ENCODE measurements at regions not wholly inside any gene's neighbourhood (a gene's known extent, or its start where the extent isn't known, plus 50 kb on each side); places are given as distances from the start of the nearest gene placed in this dataset.

DNA sequence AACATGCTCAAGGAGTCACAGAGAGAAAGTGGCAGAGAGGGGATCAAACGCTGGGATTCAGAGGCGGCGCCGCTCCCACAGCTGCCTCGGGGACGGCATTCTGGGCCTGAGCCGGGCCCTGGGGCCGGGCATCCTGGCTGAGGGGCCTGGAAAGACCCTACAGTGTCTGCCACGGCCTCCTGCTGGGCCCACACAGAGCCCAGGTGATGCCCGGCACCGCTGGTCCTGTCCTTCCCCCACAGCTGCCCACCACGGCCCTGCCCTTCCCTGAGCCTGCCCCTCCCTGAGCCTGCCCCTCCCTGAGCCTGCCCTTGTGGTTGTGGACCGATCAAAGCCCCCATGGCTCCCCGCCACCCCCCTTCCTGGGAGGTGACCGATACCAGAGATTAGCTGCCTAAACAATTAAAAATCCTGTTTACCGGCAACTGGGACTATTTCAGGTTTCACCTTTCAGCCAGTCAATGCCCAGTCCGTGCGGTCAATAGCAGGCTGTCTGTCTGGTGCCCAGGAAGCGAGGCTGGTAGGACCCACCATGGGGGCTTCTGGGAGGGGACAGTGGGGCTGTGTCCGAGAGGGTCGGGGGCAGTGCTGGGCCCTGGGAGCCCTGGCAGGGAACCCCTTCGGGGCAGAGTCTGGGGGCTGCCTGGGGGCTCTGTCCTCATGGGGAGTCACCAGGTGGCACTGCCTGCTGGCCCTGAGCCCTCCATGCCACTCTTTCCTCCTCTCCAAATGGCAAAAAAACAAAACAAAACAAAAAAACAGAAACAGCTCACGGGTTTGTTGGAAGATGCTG, 55.4 kb upstream of the GATA5 start:
- H3K9me3 ChIP-seq (ENCODE audit: control insufficient read depth, insufficient read depth, low read depth, low read length), result no peaks in the 10 kb centered on the region
- no peak overlapping the region for H3K4me3 ChIP-seq (ENCODE audit: low read depth, low read length)
- TF ChIP-seq RBAK (tag by site-specific recombination; IDR thresholded peaks at IDR 0.05) (no peak), KLF1 (tag by site-specific recombination; IDR thresholded peaks at IDR 0.05) (no peak), GLIS1 (tag by site-specific recombination; IDR thresholded peaks at IDR 0.05) (no peak), ZNF114 (tag by site-specific recombination; IDR thresholded peaks at IDR 0.05) (no peak), ZXDB (tag by site-specific recombination; IDR thresholded peaks at IDR 0.05) (no peak), ZNF146 (tag by site-specific recombination; IDR thresholded peaks at IDR 0.05) (no peak), OVOL3 (tag by site-specific recombination; IDR thresholded peaks at IDR 0.05) (no peak), ZNF747 (tag by site-specific recombination; IDR thresholded peaks at IDR 0.05) (no peak)
- TF ChIP-seq, protein P1, sequence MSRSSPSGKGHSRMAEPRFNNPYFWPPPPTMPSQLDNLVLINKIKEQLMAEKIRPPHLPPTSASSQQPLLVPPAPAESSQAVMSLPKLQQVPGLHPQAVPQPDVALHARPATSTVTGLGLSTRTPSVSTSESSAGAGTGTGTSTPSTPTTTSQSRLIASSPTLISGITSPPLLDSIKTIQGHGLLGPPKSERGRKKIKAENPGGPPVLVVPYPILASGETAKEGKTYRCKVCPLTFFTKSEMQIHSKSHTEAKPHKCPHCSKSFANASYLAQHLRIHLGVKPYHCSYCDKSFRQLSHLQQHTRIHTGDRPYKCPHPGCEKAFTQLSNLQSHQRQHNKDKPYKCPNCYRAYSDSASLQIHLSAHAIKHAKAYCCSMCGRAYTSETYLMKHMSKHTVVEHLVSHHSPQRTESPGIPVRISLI (tag by site-specific recombination; IDR thresholded peaks at IDR 0.05), result no peak
- TF ChIP-seq, protein P2, sequence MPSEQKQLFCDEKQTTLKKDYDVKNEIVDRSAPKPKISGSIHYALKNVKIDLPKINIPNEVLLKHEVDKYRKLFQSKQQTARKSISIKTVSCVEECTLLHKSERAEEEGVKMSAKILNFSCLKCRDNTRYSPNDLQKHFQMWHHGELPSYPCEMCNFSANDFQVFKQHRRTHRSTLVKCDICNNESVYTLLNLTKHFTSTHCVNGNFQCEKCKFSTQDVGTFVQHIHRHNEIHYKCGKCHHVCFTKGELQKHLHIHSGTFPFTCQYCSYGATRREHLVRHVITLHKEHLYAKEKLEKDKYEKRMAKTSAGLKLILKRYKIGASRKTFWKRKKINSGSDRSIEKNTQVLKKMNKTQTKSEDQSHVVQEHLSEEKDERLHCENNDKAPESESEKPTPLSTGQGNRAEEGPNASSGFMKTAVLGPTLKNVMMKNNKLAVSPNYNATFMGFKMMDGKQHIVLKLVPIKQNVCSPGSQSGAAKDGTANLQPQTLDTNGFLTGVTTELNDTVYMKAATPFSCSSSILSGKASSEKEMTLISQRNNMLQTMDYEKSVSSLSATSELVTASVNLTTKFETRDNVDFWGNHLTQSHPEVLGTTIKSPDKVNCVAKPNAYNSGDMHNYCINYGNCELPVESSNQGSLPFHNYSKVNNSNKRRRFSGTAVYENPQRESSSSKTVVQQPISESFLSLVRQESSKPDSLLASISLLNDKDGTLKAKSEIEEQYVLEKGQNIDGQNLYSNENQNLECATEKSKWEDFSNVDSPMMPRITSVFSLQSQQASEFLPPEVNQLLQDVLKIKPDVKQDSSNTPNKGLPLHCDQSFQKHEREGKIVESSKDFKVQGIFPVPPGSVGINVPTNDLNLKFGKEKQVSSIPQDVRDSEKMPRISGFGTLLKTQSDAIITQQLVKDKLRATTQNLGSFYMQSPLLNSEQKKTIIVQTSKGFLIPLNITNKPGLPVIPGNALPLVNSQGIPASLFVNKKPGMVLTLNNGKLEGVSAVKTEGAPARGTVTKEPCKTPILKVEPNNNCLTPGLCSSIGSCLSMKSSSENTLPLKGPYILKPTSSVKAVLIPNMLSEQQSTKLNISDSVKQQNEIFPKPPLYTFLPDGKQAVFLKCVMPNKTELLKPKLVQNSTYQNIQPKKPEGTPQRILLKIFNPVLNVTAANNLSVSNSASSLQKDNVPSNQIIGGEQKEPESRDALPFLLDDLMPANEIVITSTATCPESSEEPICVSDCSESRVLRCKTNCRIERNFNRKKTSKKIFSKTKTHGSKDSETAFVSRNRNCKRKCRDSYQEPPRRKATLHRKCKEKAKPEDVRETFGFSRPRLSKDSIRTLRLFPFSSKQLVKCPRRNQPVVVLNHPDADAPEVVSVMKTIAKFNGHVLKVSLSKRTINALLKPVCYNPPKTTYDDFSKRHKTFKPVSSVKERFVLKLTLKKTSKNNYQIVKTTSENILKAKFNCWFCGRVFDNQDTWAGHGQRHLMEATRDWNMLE (tag by site-specific recombination; conservative IDR thresholded peaks at IDR 0.05; ENCODE audit: low read depth), result no peak
- TF ChIP-seq, protein P3, sequence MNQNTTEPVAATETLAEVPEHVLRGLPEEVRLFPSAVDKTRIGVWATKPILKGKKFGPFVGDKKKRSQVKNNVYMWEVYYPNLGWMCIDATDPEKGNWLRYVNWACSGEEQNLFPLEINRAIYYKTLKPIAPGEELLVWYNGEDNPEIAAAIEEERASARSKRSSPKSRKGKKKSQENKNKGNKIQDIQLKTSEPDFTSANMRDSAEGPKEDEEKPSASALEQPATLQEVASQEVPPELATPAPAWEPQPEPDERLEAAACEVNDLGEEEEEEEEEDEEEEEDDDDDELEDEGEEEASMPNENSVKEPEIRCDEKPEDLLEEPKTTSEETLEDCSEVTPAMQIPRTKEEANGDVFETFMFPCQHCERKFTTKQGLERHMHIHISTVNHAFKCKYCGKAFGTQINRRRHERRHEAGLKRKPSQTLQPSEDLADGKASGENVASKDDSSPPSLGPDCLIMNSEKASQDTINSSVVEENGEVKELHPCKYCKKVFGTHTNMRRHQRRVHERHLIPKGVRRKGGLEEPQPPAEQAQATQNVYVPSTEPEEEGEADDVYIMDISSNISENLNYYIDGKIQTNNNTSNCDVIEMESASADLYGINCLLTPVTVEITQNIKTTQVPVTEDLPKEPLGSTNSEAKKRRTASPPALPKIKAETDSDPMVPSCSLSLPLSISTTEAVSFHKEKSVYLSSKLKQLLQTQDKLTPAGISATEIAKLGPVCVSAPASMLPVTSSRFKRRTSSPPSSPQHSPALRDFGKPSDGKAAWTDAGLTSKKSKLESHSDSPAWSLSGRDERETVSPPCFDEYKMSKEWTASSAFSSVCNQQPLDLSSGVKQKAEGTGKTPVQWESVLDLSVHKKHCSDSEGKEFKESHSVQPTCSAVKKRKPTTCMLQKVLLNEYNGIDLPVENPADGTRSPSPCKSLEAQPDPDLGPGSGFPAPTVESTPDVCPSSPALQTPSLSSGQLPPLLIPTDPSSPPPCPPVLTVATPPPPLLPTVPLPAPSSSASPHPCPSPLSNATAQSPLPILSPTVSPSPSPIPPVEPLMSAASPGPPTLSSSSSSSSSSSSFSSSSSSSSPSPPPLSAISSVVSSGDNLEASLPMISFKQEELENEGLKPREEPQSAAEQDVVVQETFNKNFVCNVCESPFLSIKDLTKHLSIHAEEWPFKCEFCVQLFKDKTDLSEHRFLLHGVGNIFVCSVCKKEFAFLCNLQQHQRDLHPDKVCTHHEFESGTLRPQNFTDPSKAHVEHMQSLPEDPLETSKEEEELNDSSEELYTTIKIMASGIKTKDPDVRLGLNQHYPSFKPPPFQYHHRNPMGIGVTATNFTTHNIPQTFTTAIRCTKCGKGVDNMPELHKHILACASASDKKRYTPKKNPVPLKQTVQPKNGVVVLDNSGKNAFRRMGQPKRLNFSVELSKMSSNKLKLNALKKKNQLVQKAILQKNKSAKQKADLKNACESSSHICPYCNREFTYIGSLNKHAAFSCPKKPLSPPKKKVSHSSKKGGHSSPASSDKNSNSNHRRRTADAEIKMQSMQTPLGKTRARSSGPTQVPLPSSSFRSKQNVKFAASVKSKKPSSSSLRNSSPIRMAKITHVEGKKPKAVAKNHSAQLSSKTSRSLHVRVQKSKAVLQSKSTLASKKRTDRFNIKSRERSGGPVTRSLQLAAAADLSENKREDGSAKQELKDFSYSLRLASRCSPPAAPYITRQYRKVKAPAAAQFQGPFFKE (tag by site-specific recombination; IDR thresholded peaks at IDR 0.05; ENCODE audit: borderline replicate concordance), result no peak
- no peaks in the 10 kb centered on the region for H3K4me1 ChIP-seq (ENCODE audit: control insufficient read depth, insufficient read depth, low read length)
- no peaks in the 10 kb centered on the region for H3K36me3 ChIP-seq (ENCODE audit: control insufficient read depth in 2 of 2, insufficient read depth in 1 of 2, low read length in 2 of 2)
- ChIA-PET POLR2A (no interaction called here), CTCF (interaction anchor here (0.6 kb wide), 1 partner anchor 11 kb away, joined by 3 read pairs; no protein-coding TSS in a partner anchor)
- H3K27ac ChIP-seq (ENCODE audit: extremely low read depth, low read depth, low read length), result no peak overlapping the region

DNA sequence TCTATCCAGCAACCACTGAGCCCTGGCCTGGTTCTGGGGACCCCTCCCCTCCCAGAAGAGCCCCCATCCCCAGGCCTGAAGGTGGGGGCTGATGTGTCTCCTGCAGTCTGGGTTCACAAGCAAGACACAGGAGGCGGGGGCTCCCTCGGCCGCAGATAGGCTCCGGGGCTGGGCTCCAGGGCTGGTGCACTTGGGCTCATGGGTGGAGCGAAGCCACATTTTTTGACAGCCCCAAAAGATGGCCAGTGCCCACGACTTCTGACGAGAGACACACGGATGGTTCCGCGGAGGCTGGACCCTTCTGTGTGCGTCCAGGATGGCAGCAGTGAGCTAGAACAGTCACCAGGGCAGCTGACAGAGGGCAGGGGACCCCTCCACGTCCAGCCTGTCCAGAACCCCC, 57.1 kb upstream of the GATA5 start:
- H3K4me1 ChIP-seq (ENCODE audit: control insufficient read depth, insufficient read depth, low read length), result no peaks in the 10 kb centered on the region
- no peaks in the 10 kb centered on the region for H3K36me3 ChIP-seq (ENCODE audit: control insufficient read depth in 2 of 2, insufficient read depth in 1 of 2, low read length in 2 of 2)
- H3K4me3 ChIP-seq (ENCODE audit: low read depth, low read length), result no peak overlapping the region
- ChIA-PET POLR2A (no interaction called here), CTCF (interaction anchor here (0.6 kb wide), 1 partner anchor 30 kb away, joined by 3 read pairs; no protein-coding TSS in a partner anchor)
- TF ChIP-seq SP2 (tag by site-specific recombination; IDR thresholded peaks at IDR 0.05), result no peak
- TF ChIP-seq ZNF416 (tag by site-specific recombination; IDR thresholded peaks at IDR 0.05), result no peak
- no peak for TF ChIP-seq ZSCAN16 (tag by site-specific recombination; IDR thresholded peaks at IDR 0.05)
- no peak for TF ChIP-seq ZNF701 (tag by site-specific recombination; IDR thresholded peaks at IDR 0.05)
- TF ChIP-seq ZNF214 (tag by site-specific recombination; IDR thresholded peaks at IDR 0.05; ENCODE audit: borderline replicate concordance), result no peak
- H3K27ac ChIP-seq (ENCODE audit: extremely low read depth, low read depth, low read length), result no peak overlapping the region
- no peaks in the 10 kb centered on the region for H3K9me3 ChIP-seq (ENCODE audit: control insufficient read depth, insufficient read depth, low read depth, low read length)

Measured in HEK293 (cell line).